Naive thymus-derived CD8-positive, alpha-beta T cell (primary cell): ENCODE measurements at regions not wholly inside any gene's neighbourhood (a gene's known extent, or its start where the extent isn't known, plus 50 kb on each side); places are given as distances from the start of the nearest gene placed in this dataset.

ENCODE experiments used
- ATAC-seq, 2 donors: fragments of 150-1000 bp; cut with Tn5 transposase in 1 of 2; sonication (Bioruptor Pico), chemical (Tn5 transposase) in 1 of 2; 1 replicate in 1 of 2; 2 replicates in 1 of 2; pipeline ENCODE4 v1.10.0; 2021; ENCODE audit warnings: mild to moderate bottlenecking in 2 of 2, moderate library complexity in 2 of 2
- POLR2A ChIA-PET: fragments of 350-600 bp; sonication (Branson Sonifier 250); formaldehyde crosslinking; loops from one replicate; lab custom pipeline; 2021; ENCODE audit warnings: antibody characterized with exemption; lab: Charles Lee
- DNase-seq, 10 donors: peaks; one replicate each; pipeline versions ENCODE4 v3.0.0 to v3.0.0-alpha.2; 2020 to 2022
- H3K27ac Mint-ChIP-seq, 10 donors: one replicate each; pipeline ENCODE4 v1.8.0; 2020 to 2022; ENCODE audit warnings: mild to moderate bottlenecking in 10 of 10, mixed read lengths in 10 of 10, moderate library complexity in 4 of 10, inconsistent platforms in 1 of 10
- H3K27me3 Mint-ChIP-seq, 5 donors: one replicate each; pipeline ENCODE4 v1.8.0; 2021 to 2022; ENCODE audit warnings: mixed read lengths in 5 of 5
- H3K36me3 Mint-ChIP-seq, 3 donors: one replicate each; pipeline ENCODE4 v1.8.0; 2020 to 2022; ENCODE audit warnings: mixed read lengths in 3 of 3, mild to moderate bottlenecking in 2 of 3, inconsistent platforms in 1 of 3
- H3K4me1 Mint-ChIP-seq, 4 donors: one replicate each; pipeline ENCODE4 v1.8.0; 2021 to 2022; ENCODE audit warnings: mixed read lengths in 4 of 4
- H3K4me3 Mint-ChIP-seq, 10 donors: one replicate each; pipeline ENCODE4 v1.8.0; 2020 to 2022; ENCODE audit warnings: mild to moderate bottlenecking in 10 of 10, mixed read lengths in 10 of 10, moderate library complexity in 6 of 10, inconsistent platforms in 1 of 10
- H3K9me3 Mint-ChIP-seq, 9 donors: one replicate each; pipeline ENCODE4 v1.8.0; 2020 to 2022; ENCODE audit warnings: mixed read lengths in 9 of 9, mild to moderate bottlenecking in 3 of 9, inconsistent platforms in 1 of 9, moderate library complexity in 1 of 9

DNA sequence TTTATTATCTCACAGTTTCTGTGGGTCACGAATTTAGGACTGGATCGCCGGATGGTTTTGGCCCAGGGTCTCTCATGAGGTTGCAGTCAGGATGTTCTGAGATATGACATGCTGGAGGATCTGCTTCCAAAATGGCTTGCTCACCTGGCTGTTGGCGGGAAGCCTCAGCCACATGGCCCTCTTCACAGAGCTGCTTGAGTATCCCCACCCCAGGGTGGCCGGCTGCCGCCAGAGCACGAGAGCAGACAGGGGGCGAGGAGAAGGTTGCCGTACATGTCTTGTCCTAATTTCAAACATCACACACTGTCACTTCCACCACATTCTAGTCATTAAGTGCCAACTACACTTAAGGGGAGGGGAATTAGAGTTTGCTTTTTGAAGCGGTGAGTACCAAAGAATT, 365.8 kb downstream of the FGFR2 start:
- no peak overlapping the region for H3K4me3 Mint-ChIP-seq
- POLR2A ChIA-PET: no interaction called here
- DNase-seq: no peak
- ATAC-seq: no peak
- peaks cover 0 to 3% (median 3%) of the 10 kb centered on the region in 3 donors for H3K36me3 Mint-ChIP-seq
- H3K27ac Mint-ChIP-seq: no peak overlapping the region
- H3K27me3 Mint-ChIP-seq: peaks cover 0 to 10% (median 3%) of the 10 kb centered on the region in 5 donors
- H3K4me1 Mint-ChIP-seq: no peaks in the 10 kb centered on the region
- H3K9me3 Mint-ChIP-seq: peaks cover 5 to 23% (median 14%) of the 10 kb centered on the region in 9 donors

- H3K27ac Mint-ChIP-seq: no peak overlapping the region
- peaks cover 0 to 10% (median 3%) of the 10 kb centered on the region in 5 donors for H3K27me3 Mint-ChIP-seq
- DNase-seq: no peak
- POLR2A ChIA-PET: no interaction called here
- H3K36me3 Mint-ChIP-seq: peaks cover 0 to 3% (median 3%) of the 10 kb centered on the region in 3 donors
- H3K4me3 Mint-ChIP-seq: no peak overlapping the region
- H3K9me3 Mint-ChIP-seq: peaks cover 5 to 29% (median 24%) of the 10 kb centered on the region in 9 donors
- ATAC-seq: no peak
- H3K4me1 Mint-ChIP-seq: no peaks in the 10 kb centered on the region
Observed at GRCh38 chr10:121235692-121236091, 362.6 kb downstream of the FGFR2 start.

DNA sequence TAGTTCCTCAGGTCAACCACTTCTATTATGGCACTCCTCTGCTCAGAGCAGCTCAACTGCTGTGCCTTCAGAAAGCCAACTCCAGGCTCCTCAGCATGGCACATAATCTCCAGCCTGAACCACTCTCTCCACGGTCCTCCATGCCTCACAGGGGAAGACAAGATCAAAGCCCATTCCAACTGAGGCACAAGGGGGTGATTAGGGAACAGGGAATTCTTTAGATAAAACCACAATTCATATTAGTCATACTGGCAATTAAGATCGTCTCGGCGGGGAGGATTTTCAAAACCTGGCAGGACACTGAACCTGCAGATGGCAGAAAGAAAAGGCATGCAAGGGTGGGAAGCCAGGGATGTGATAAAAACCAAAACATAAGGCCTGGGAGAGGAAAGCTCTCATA, 361.6 kb downstream of the FGFR2 start:
- Mint-ChIP-seq H3K36me3 (peaks cover 0 to 3% (median 3%) of the 10 kb centered on the region in 3 donors), H3K4me3 (no peak overlapping the region), H3K9me3 (peaks cover 5 to 29% (median 22%) of the 10 kb centered on the region in 9 donors), H3K27ac (no peak overlapping the region), H3K4me1 (no peaks in the 10 kb centered on the region), H3K27me3 (peaks cover 0 to 10% (median 3%) of the 10 kb centered on the region in 5 donors)
- no peak for ATAC-seq
- no peak for DNase-seq
- POLR2A ChIA-PET: no interaction called here

DNA sequence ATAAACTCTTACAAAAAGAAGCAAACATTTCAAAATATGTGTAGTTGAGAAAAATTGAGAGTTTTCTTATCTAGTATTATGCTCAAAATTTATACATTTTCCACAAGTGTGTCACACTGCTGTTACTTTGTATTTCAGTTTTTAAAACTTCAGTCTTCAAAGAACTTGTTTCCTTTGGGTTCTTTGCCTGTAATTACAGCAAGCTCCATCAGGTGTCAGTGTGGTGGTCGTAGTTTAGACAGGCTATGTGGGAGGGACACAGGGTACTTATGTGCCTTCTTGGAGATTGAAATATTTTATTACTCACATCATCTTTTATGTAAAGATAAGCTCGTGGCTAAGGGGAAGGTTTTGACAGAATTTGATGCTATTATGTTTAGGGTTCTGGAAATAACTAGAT, 360.5 kb downstream of the FGFR2 start:
- DNase-seq (no peak), ATAC-seq (no peak)
- Mint-ChIP-seq H3K36me3 (peaks cover 0 to 3% (median 3%) of the 10 kb centered on the region in 3 donors), H3K4me1 (no peaks in the 10 kb centered on the region), H3K4me3 (no peak overlapping the region), H3K27ac (peak overlapping the region in 1 of 10 donors; percentile 31), H3K27me3 (peaks cover 0 to 10% (median 3%) of the 10 kb centered on the region in 5 donors), H3K9me3 (peaks cover 5 to 29% (median 22%) of the 10 kb centered on the region in 9 donors)
- POLR2A ChIA-PET: no interaction called here

GRCh38 chr10:121240011-121240410, 358.2 kb downstream of the FGFR2 start:
- DNase-seq (no peak), ATAC-seq (no peak)
- no peaks in the 10 kb centered on the region for H3K4me1 Mint-ChIP-seq
- H3K27ac Mint-ChIP-seq: no peak overlapping the region
- peaks cover 0 to 3% (median 3%) of the 10 kb centered on the region in 3 donors for H3K36me3 Mint-ChIP-seq
- peaks cover 5 to 37% (median 22%) of the 10 kb centered on the region in 9 donors for H3K9me3 Mint-ChIP-seq
- POLR2A ChIA-PET: no interaction called here
- peaks cover 3 to 18% (median 8%) of the 10 kb centered on the region in 5 donors for H3K27me3 Mint-ChIP-seq
- H3K4me3 Mint-ChIP-seq: no peak overlapping the region

DNA sequence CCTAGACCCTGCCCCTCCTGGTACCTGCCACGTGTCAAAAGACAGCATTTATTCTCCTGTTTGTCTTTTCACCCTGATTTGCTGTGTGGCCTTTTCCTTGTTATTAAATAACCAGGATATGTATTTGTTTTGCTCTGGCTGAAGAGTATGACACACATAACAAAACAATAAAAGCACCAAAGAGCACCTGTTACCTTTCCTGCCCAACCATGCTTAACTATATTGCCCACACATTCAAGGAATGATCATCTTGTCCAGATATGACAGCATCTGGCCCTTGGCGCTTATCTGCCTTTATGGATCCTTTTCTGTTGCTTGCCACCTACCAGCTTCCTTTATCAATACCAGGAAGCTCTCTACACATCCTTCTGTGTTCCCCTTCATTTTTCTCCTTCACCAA, 357.7 kb downstream of the FGFR2 start:
- Mint-ChIP-seq H3K4me1 (no peaks in the 10 kb centered on the region), H3K36me3 (peaks cover 0 to 3% (median 3%) of the 10 kb centered on the region in 3 donors), H3K27ac (no peak overlapping the region), H3K27me3 (peaks cover 4 to 18% (median 8%) of the 10 kb centered on the region in 5 donors), H3K9me3 (peaks cover 5 to 36% (median 22%) of the 10 kb centered on the region in 9 donors), H3K4me3 (no peak overlapping the region)
- POLR2A ChIA-PET: no interaction called here
- ATAC-seq (no peak), DNase-seq (no peak)

DNA sequence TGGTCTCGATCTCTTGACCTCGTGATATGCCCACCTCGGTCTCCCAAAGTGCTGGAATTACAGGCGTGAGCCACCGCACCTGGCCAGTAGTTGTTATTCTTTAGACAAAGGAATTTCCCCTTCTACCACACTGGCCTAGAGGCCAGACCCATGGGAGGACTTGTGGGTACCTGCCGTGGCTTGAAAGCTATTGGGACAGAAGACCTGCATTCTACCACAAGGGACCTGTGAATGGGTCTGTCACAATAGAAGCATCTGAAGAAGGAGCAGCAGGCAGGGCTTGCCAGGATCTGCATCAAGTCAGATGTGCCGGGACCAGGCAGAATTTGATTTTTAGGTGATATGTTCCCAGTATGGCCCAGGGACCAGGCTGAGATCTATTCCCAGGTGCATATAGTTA, 356.9 kb downstream of the FGFR2 start:
- no peak for ATAC-seq
- Mint-ChIP-seq H3K9me3 (peaks cover 0 to 28% (median 17%) of the 10 kb centered on the region in 9 donors), H3K4me3 (no peak overlapping the region), H3K27ac (peak overlapping the region in 1 of 10 donors; percentile 49), H3K27me3 (peaks cover 4 to 13% (median 8%) of the 10 kb centered on the region in 5 donors), H3K36me3 (peaks cover 0 to 3% (median 0%) of the 10 kb centered on the region in 3 donors), H3K4me1 (no peaks in the 10 kb centered on the region)
- POLR2A ChIA-PET: no interaction called here
- no peak for DNase-seq

- POLR2A ChIA-PET: no interaction called here
- H3K27ac Mint-ChIP-seq: no peak overlapping the region
- peaks cover 8 to 17% (median 8%) of the 10 kb centered on the region in 5 donors for H3K27me3 Mint-ChIP-seq
- no peak overlapping the region for H3K4me3 Mint-ChIP-seq
- ATAC-seq (no peak), DNase-seq (no peak)
- no peaks in the 10 kb centered on the region for H3K4me1 Mint-ChIP-seq
- H3K36me3 Mint-ChIP-seq: no peaks in the 10 kb centered on the region
- peaks cover 0 to 18% (median 8%) of the 10 kb centered on the region in 9 donors for H3K9me3 Mint-ChIP-seq
Observed at GRCh38 chr10:121242741-121243608, 355.3 kb downstream of the FGFR2 start.

DNA sequence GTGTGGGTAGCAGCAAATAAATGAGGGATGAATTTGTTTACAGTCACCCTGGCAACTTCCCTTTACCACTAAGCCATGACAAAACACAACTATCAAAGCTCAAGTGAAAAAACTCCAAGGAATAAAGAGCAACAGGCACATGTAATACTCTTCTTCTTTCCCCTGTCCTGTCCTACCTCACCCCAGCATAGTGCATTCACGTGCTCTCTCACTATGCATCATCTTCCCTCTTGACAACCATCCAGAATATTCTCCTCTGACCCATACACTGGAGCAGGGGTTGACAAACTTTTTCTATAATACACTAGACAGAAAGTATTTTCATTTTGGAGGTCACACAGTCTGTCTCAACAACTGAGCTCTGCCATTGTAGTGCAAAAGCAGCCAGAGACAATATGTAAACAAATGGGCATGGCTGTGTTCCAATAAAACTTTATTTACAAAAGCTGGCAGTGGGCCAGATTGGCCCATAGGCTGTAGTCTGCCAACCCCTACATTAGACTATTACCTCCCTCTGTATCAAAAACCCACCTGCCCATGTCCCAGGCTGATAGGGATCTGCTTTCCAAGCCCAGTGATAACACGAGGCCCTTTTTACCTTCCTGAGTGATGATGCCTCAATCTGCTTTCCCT, 354.5 kb downstream of the FGFR2 start:
- DNase-seq: no peak
- H3K27ac Mint-ChIP-seq: no peak overlapping the region
- no peak overlapping the region for H3K4me3 Mint-ChIP-seq
- no peak for ATAC-seq
- H3K4me1 Mint-ChIP-seq: no peaks in the 10 kb centered on the region
- H3K9me3 Mint-ChIP-seq: peaks cover 0 to 10% (median 3%) of the 10 kb centered on the region in 9 donors
- no peaks in the 10 kb centered on the region for H3K36me3 Mint-ChIP-seq
- POLR2A ChIA-PET: no interaction called here
- H3K27me3 Mint-ChIP-seq: peaks cover 8 to 17% (median 8%) of the 10 kb centered on the region in 5 donors

GRCh38 chr10:121244818-121245217, 353.4 kb downstream of the FGFR2 start:
- no peaks in the 10 kb centered on the region for H3K36me3 Mint-ChIP-seq
- POLR2A ChIA-PET: no interaction called here
- H3K27me3 Mint-ChIP-seq: peaks cover 8 to 17% (median 9%) of the 10 kb centered on the region in 5 donors
- H3K4me1 Mint-ChIP-seq: no peaks in the 10 kb centered on the region
- no peak overlapping the region for H3K27ac Mint-ChIP-seq
- H3K4me3 Mint-ChIP-seq: no peak overlapping the region
- H3K9me3 Mint-ChIP-seq: peaks cover 0 to 10% (median 0%) of the 10 kb centered on the region in 9 donors
- DNase-seq (no peak), ATAC-seq (no peak)

GRCh38 chr10:121245754-121246153, 352.5 kb downstream of the FGFR2 start:
- Mint-ChIP-seq H3K4me1 (no peaks in the 10 kb centered on the region), H3K4me3 (no peak overlapping the region), H3K27me3 (peaks cover 8 to 17% (median 9%) of the 10 kb centered on the region in 5 donors), H3K27ac (no peak overlapping the region), H3K36me3 (no peaks in the 10 kb centered on the region), H3K9me3 (peaks cover 0 to 10% (median 0%) of the 10 kb centered on the region in 9 donors)
- DNase-seq (no peak), ATAC-seq (no peak)
- POLR2A ChIA-PET: no interaction called here

DNA sequence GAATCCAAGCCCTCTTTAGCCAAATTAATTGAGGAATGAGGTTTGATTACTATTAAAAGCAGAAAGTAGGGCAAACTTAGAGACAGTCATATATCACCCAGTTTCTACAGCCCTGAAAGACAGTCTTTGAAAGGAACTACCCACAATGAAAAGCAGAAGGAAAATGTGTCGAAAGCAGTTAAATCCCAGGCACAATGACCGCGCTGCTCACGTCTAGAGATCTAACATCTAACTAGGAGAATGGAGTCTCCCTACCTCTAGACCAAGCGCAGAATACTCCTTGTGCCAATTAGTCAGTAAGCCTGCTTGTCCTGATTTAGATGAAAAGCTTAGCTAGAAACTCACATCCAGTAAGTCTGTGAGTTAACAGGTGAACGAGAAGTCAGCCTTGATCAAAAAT, 350.0 kb downstream of the FGFR2 start:
- H3K4me3 Mint-ChIP-seq: no peak overlapping the region
- H3K9me3 Mint-ChIP-seq: peaks cover 0 to 9% (median 0%) of the 10 kb centered on the region in 9 donors
- H3K4me1 Mint-ChIP-seq: no peaks in the 10 kb centered on the region
- ATAC-seq (no peak), DNase-seq (no peak)
- H3K27me3 Mint-ChIP-seq: peaks cover 9 to 17% (median 9%) of the 10 kb centered on the region in 5 donors
- no peaks in the 10 kb centered on the region for H3K36me3 Mint-ChIP-seq
- no peak overlapping the region for H3K27ac Mint-ChIP-seq
- POLR2A ChIA-PET: no interaction called here
